ENCODE measurements at regions not wholly inside any gene's neighbourhood (a gene's known extent, or its start where the extent isn't known, plus 50 kb on each side); places are given as distances from the start of the nearest gene placed in this dataset.

DNA sequence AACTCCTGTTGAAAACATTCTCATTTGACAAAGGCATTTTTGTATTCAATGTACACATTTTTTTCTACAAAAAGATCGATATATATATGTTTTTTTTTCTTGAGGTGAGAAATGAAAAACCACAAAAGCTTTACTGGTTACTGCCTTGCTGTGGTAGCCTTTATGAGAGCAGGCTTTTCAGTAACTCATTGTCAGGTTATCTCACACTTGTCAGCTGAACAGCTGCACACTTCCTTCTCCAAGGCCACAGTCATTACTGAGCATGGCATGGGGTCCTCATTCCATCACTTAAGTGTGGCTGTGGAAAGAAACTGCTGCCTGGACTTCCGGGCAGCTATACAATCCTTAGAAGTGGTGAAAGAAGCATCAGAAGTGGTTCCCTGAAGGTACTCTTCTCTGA, 169.3 kb upstream of the ZP4 start:
- DNase-seq (ENCODE audit: low read depth in 1 of 2, low spot score in 1 of 2) (no peak), FAIRE-seq (no peak), ATAC-seq (no peak)
- no peaks in the 10 kb centered on the region for H3K4me1 ChIP-seq
- 22% methylated on average over 2 of the region's 2 CpGs for WGBS (ENCODE audit: missing lambda C conversion rate)
- no peak overlapping the region for H3K4me2 ChIP-seq
- POLR2A ChIA-PET: no interaction called here
- no peak overlapping the region for H3K27ac ChIP-seq
- CTCF ChIA-PET: no interaction called here
- H3K4me3 ChIP-seq: no peak overlapping the region
- TF ChIP-seq FOSL2 (IDR thresholded peaks at IDR 0.05) (no peak), FOSL2 (CRISPR knock-in tag; IDR thresholded peaks at IDR 0.05) (no peak), EP300 (IDR thresholded peaks at IDR 0.05) (no peak), HOXB13 (CRISPR knock-in tag; IDR thresholded peaks at IDR 0.05; ENCODE audit: low read depth) (no peak), MAX (IDR thresholded peaks at IDR 0.05) (no peak), ZC3H11A (IDR thresholded peaks at IDR 0.05) (no peak), NR3C1 (IDR thresholded peaks at IDR 0.05) (no peak), MAFK (IDR thresholded peaks at IDR 0.05; ENCODE audit: partially characterized antibody) (no peak)
- TF ChIP-seq, protein P1, sequence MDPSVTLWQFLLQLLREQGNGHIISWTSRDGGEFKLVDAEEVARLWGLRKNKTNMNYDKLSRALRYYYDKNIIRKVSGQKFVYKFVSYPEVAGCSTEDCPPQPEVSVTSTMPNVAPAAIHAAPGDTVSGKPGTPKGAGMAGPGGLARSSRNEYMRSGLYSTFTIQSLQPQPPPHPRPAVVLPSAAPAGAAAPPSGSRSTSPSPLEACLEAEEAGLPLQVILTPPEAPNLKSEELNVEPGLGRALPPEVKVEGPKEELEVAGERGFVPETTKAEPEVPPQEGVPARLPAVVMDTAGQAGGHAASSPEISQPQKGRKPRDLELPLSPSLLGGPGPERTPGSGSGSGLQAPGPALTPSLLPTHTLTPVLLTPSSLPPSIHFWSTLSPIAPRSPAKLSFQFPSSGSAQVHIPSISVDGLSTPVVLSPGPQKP (IDR thresholded peaks at IDR 0.05; ENCODE audit: low read depth, low read length): no peak
- TF ChIP-seq, protein P2, sequence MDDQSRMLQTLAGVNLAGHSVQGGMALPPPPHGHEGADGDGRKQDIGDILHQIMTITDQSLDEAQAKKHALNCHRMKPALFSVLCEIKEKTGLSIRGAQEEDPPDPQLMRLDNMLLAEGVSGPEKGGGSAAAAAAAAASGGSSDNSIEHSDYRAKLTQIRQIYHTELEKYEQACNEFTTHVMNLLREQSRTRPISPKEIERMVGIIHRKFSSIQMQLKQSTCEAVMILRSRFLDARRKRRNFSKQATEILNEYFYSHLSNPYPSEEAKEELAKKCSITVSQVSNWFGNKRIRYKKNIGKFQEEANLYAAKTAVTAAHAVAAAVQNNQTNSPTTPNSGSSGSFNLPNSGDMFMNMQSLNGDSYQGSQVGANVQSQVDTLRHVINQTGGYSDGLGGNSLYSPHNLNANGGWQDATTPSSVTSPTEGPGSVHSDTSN (IDR thresholded peaks at IDR 0.05): no peak
- no peaks in the 10 kb centered on the region for H3K9me3 ChIP-seq

- CTCF ChIA-PET: no interaction called here
- Histone ChIP-seq H3K4me1 (no peaks in the 10 kb centered on the region), H3K4me3 (no peak overlapping the region), H3K9me3 (no peaks in the 10 kb centered on the region), H3K4me2 (no peak overlapping the region), H3K27ac (no peak overlapping the region)
- 1% methylated on average over 4 of the region's 4 CpGs for WGBS (ENCODE audit: missing lambda C conversion rate)
- no peak for ATAC-seq
- TF ChIP-seq, protein P2 (IDR thresholded peaks at IDR 0.05): no peak
- TF ChIP-seq POLR2AphosphoS2 (conservative IDR thresholded peaks at IDR 0.05; ENCODE audit: low read length) (no peak), HDAC2 (IDR thresholded peaks at IDR 0.05) (no peak), PHF8 (IDR thresholded peaks at IDR 0.05; ENCODE audit: borderline replicate concordance, low read depth) (no peak), TP53 (CRISPR knock-in tag; IDR thresholded peaks at IDR 0.05) (no peak), FOSB (CRISPR knock-in tag; IDR thresholded peaks at IDR 0.05) (no peak), NPAS2 (CRISPR knock-in tag; IDR thresholded peaks at IDR 0.05; ENCODE audit: borderline replicate concordance) (no peak), SREBF2 (IDR thresholded peaks at IDR 0.05) (no peak), HOXB13 (CRISPR knock-in tag; IDR thresholded peaks at IDR 0.05; ENCODE audit: low read depth) (no peak), EP300 (IDR thresholded peaks at IDR 0.05) (no peak)
- TF ChIP-seq, protein P3, sequence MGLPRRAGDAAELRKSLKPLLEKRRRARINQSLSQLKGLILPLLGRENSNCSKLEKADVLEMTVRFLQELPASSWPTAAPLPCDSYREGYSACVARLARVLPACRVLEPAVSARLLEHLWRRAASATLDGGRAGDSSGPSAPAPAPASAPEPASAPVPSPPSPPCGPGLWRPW (IDR thresholded peaks at IDR 0.05): no peak
- TF ChIP-seq, protein P4, sequence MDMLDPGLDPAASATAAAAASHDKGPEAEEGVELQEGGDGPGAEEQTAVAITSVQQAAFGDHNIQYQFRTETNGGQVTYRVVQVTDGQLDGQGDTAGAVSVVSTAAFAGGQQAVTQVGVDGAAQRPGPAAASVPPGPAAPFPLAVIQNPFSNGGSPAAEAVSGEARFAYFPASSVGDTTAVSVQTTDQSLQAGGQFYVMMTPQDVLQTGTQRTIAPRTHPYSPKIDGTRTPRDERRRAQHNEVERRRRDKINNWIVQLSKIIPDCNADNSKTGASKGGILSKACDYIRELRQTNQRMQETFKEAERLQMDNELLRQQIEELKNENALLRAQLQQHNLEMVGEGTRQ (IDR thresholded peaks at IDR 0.05): no peak
- DNase-seq (ENCODE audit: low read depth in 1 of 2, low spot score in 1 of 2): no peak
- POLR2A ChIA-PET: no interaction called here
- FAIRE-seq: no peak
Measured at GRCh38 chr1:238052496-238053266, 162.0 kb upstream of the ZP4 start.

- 28% methylated on average over 1 of the region's 1 CpG for WGBS (ENCODE audit: missing lambda C conversion rate)
- H3K4me2 ChIP-seq: no peak overlapping the region
- no peaks in the 10 kb centered on the region for H3K4me1 ChIP-seq
- no peak overlapping the region for H3K4me3 ChIP-seq
- no peaks in the 10 kb centered on the region for H3K9me3 ChIP-seq
- FAIRE-seq (no peak), ATAC-seq (no peak), DNase-seq (ENCODE audit: low read depth in 1 of 2, low spot score in 1 of 2) (no peak)
- CTCF ChIA-PET: no interaction called here
- H3K27ac ChIP-seq: no peak overlapping the region
- POLR2A ChIA-PET: no interaction called here
- no peak for TF ChIP-seq POLR2AphosphoS2 (conservative IDR thresholded peaks at IDR 0.05; ENCODE audit: low read length)
- no peak for TF ChIP-seq MAZ (IDR thresholded peaks at IDR 0.05; ENCODE audit: borderline replicate concordance, low read depth, low read length)
- TF ChIP-seq RAD21 (conservative IDR thresholded peaks at IDR 0.05 in 1 of 2, IDR thresholded peaks at IDR 0.05 in 1 of 2): no peak
- no peak for TF ChIP-seq CTCF (IDR thresholded peaks at IDR 0.05)
- no peak for TF ChIP-seq PHF8 (IDR thresholded peaks at IDR 0.05; ENCODE audit: borderline replicate concordance, low read depth)
- no peak for TF ChIP-seq ZSCAN20 (CRISPR knock-in tag; IDR thresholded peaks at IDR 0.05)
- TF ChIP-seq HOXB13 (CRISPR knock-in tag; IDR thresholded peaks at IDR 0.05; ENCODE audit: low read depth): no peak
- no peak for TF ChIP-seq EHF (CRISPR knock-in tag; IDR thresholded peaks at IDR 0.05)
- TF ChIP-seq SREBF2 (IDR thresholded peaks at IDR 0.05): no peak
- no peak for TF ChIP-seq RNF2 (IDR thresholded peaks at IDR 0.05; ENCODE audit: borderline replicate concordance, low read depth)
- TF ChIP-seq, protein P3 (IDR thresholded peaks at IDR 0.05): no peak
- no peak for TF ChIP-seq EHMT2 (IDR thresholded peaks at IDR 0.05; ENCODE audit: low read depth)
Measured at GRCh38 chr1:238029126-238029525, 138.4 kb upstream of the ZP4 start.
